COLO668 (cell line): ENCODE measurements at regions not wholly inside any gene's neighbourhood (a gene's known extent, or its start where the extent isn't known, plus 50 kb on each side); places are given as distances from the start of the nearest gene placed in this dataset.
"Not testable (repeated sequence)": the region's sequence is repeated elsewhere in the genome, so short reads cannot be mapped to it uniquely, and the experiment has no call there.

ENCODE experiments used
- DNase-seq: peaks from one replicate; lab custom pipeline; 2025; ENCODE audit not compliant: unreplicated experiment; lab: John Stamatoyannopoulos, UW

- no peak for DNase-seq
These were observed 382.6 kb downstream of the KCNA4 start for GRCh38 chr11:29634244-29634643.

GRCh38 chr11:29629286-29629685 lies 387.5 kb downstream of the KCNA4 start:
- no peak for DNase-seq

- no peak for DNase-seq
These were observed 388.2 kb downstream of the KCNA4 start for GRCh38 chr11:29628609-29629008.

- DNase-seq, result no peak
These were observed 389.3 kb downstream of the KCNA4 start for GRCh38 chr11:29627541-29627940.

- DNase-seq, result no peak
These were observed 393.6 kb downstream of the KCNA4 start for GRCh38 chr11:29623144-29623722.

GRCh38 chr11:29616611-29617010 lies 400.2 kb downstream of the KCNA4 start:
- no peak for DNase-seq

GRCh38 chr11:29612423-29612822 lies 404.4 kb downstream of the KCNA4 start:
- no peak for DNase-seq

GRCh38 chr11:29606330-29607031 lies 410.3 kb downstream of the KCNA4 start:
- DNase-seq, result no peak

GRCh38 chr11:29600151-29600575 lies 416.7 kb downstream of the KCNA4 start:
- not testable (repeated sequence) for DNase-seq

- DNase-seq, result no peak
These were observed 432.5 kb downstream of the KCNA4 start for GRCh38 chr11:29584342-29584741.

GRCh38 chr11:29578806-29579205 lies 438.0 kb downstream of the KCNA4 start:
- no peak for DNase-seq

- no peak for DNase-seq
These were observed 452.3 kb downstream of the KCNA4 start for GRCh38 chr11:29564486-29564885.

- no peak for DNase-seq
These were observed 454.6 kb downstream of the KCNA4 start for GRCh38 chr11:29562183-29562582.

GRCh38 chr11:29553990-29554389 lies 462.8 kb downstream of the KCNA4 start:
- no peak for DNase-seq

GRCh38 chr11:29538339-29539036 lies 478.3 kb downstream of the KCNA4 start:
- DNase-seq, result no peak

- DNase-seq, result no peak
These were observed 482.0 kb downstream of the KCNA4 start for GRCh38 chr11:29534836-29535235.

GRCh38 chr11:29530961-29531360 lies 485.9 kb downstream of the KCNA4 start:
- no peak for DNase-seq

GRCh38 chr11:29527391-29527936 lies 489.4 kb downstream of the KCNA4 start:
- no peak for DNase-seq

GRCh38 chr11:29518389-29519174 lies 498.2 kb downstream of the KCNA4 start:
- DNase-seq, result no peak

- no peak for DNase-seq
These were observed 505.4 kb downstream of the KCNA4 start for GRCh38 chr11:29511394-29511793.

GRCh38 chr11:29507376-29507775 lies 509.5 kb downstream of the KCNA4 start:
- DNase-seq, result no peak
